CD4-positive, alpha-beta memory T cell (primary cell): ENCODE measurements at regions not wholly inside any gene's neighbourhood (a gene's known extent, or its start where the extent isn't known, plus 50 kb on each side); places are given as distances from the start of the nearest gene placed in this dataset.
"Not testable (repeated sequence)": the region's sequence is repeated elsewhere in the genome, so short reads cannot be mapped to it uniquely, and the experiment has no call there.

Experiments
- CTCF ChIA-PET: fragments of 350-600 bp; sonication (Branson Sonifier 250); formaldehyde crosslinking; loops from one replicate; lab custom pipeline; 2021; ENCODE audit warnings: inconsistent platforms; ENCODE audit not compliant: partially characterized antibody; lab: Charles Lee
- POLR2A ChIA-PET: fragments of 350-600 bp; sonication (Branson Sonifier 250); formaldehyde crosslinking; loops from one replicate; lab custom pipeline; 2021; ENCODE audit not compliant: partially characterized antibody; lab: Charles Lee
- DNase-seq, 5 donors: peaks; one replicate each; pipeline versions ENCODE4 v3.0.0 to v3.0.0-alpha.2; 2020 to 2022; ENCODE audit warnings: mixed read lengths in 1 of 5
- H3K27ac ChIP-seq: one replicate; pipeline ENCODE4 v1.7.0; 2013; ENCODE audit warnings: low read depth, low read length
- H3K27me3 ChIP-seq: 2 replicates; pipeline ENCODE4 v1.7.0; 2013; ENCODE audit warnings: mild to moderate bottlenecking, low read length, moderate library complexity; ENCODE audit not compliant: insufficient read depth
- H3K36me3 ChIP-seq: 2 replicates; pipeline ENCODE4 v1.7.0; 2013; ENCODE audit warnings: mild to moderate bottlenecking, low read length, moderate library complexity; ENCODE audit not compliant: insufficient read depth
- H3K4me1 ChIP-seq: 2 replicates; pipeline ENCODE4 v1.7.0; 2013; ENCODE audit warnings: mild to moderate bottlenecking, low read length, moderate library complexity; ENCODE audit not compliant: insufficient read depth
- H3K4me3 ChIP-seq, 2 donors: one replicate each; pipeline ENCODE4 v1.7.0; 2013; ENCODE audit warnings: low read length in 2 of 2, mild to moderate bottlenecking in 1 of 2
- H3K9me3 ChIP-seq, 2 donors: one replicate each; pipeline ENCODE4 v1.7.0; 2013; ENCODE audit warnings: low read length in 2 of 2, control low read depth in 1 of 2; ENCODE audit not compliant: control insufficient read depth in 1 of 2
- H3K27ac Mint-ChIP-seq, 7 donors: one replicate each; pipeline ENCODE4 v1.8.0; 2020 to 2021; ENCODE audit warnings: mixed read lengths in 7 of 7, mild to moderate bottlenecking in 6 of 7, inconsistent platforms in 3 of 7, moderate library complexity in 3 of 7
- H3K27me3 Mint-ChIP-seq, 2 donors: one replicate each; pipeline ENCODE4 v1.8.0; 2020 to 2021; ENCODE audit warnings: mixed read lengths in 2 of 2
- H3K36me3 Mint-ChIP-seq, 2 donors: one replicate each; pipeline ENCODE4 v1.8.0; 2020 to 2021; ENCODE audit warnings: mixed read lengths in 2 of 2, inconsistent platforms in 1 of 2, mild to moderate bottlenecking in 1 of 2
- H3K4me1 Mint-ChIP-seq, 4 donors: one replicate each; pipeline ENCODE4 v1.8.0; 2020 to 2021; ENCODE audit warnings: mixed read lengths in 4 of 4, mild to moderate bottlenecking in 1 of 4
- H3K4me3 Mint-ChIP-seq, 8 donors: one replicate each; pipeline ENCODE4 v1.8.0; 2020 to 2021; ENCODE audit warnings: mixed read lengths in 8 of 8, mild to moderate bottlenecking in 7 of 8, moderate library complexity in 6 of 8, inconsistent platforms in 3 of 8
- H3K9me3 Mint-ChIP-seq, 8 donors: one replicate each; pipeline ENCODE4 v1.8.0; 2020 to 2021; ENCODE audit warnings: mixed read lengths in 8 of 8, mild to moderate bottlenecking in 5 of 8, inconsistent platforms in 3 of 8, moderate library complexity in 1 of 8
- intact Hi-C: fragments of 100-400 bp; cut with micrococcal nuclease; formaldehyde crosslinking; loops from one replicate; pipeline ENCODE4 v1.15.1; 2023

GRCh38 chr1:106319612-106320011, 736.9 kb upstream of the PRMT6 start:
- no peaks in the 10 kb centered on the region for H3K4me1 ChIP-seq
- CTCF ChIA-PET = no interaction called here
- no peak overlapping the region for H3K4me3 Mint-ChIP-seq
- H3K4me1 Mint-ChIP-seq = no peaks in the 10 kb centered on the region
- no peak overlapping the region for H3K4me3 ChIP-seq
- peaks cover 0 to 31% (median 3%) of the 10 kb centered on the region in 8 donors for H3K9me3 Mint-ChIP-seq
- no peaks in the 10 kb centered on the region for H3K9me3 ChIP-seq
- POLR2A ChIA-PET = no interaction called here
- H3K36me3 ChIP-seq = no peaks in the 10 kb centered on the region
- intact Hi-C loops = no loop called here
- no peaks in the 10 kb centered on the region for H3K27me3 Mint-ChIP-seq
- DNase-seq = no peak
- H3K27ac Mint-ChIP-seq = no peak overlapping the region
- H3K27me3 ChIP-seq = no peaks in the 10 kb centered on the region
- H3K27ac ChIP-seq = no peak overlapping the region
- H3K36me3 Mint-ChIP-seq = no peaks in the 10 kb centered on the region

DNA sequence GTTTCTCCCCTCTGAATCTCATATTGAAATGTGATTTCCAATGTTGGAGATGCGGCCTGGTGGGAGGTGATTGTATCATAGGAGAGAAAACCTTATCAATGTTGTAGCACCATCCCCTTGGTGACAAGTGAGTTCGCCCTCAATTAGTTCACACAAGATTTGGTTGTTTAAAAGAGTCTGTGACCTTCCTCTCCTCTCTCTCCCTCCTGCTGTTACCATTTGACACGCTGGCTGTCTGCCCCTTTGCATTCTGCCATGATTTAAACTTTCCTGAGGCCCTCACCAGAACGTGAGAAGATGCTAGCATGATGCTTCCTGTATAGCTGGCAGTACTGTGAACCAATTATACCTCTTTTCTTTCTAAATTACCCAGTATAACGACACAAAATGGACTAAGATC, 730.9 kb upstream of the PRMT6 start:
- no peaks in the 10 kb centered on the region for H3K9me3 ChIP-seq
- H3K9me3 Mint-ChIP-seq = peaks cover 1 to 14% (median 7%) of the 10 kb centered on the region in 8 donors
- no peak overlapping the region for H3K4me3 ChIP-seq
- no peak for DNase-seq
- no peak overlapping the region for H3K27ac ChIP-seq
- no peaks in the 10 kb centered on the region for H3K36me3 Mint-ChIP-seq
- no peaks in the 10 kb centered on the region for H3K27me3 ChIP-seq
- no peaks in the 10 kb centered on the region for H3K27me3 Mint-ChIP-seq
- POLR2A ChIA-PET = no interaction called here
- H3K4me1 Mint-ChIP-seq = no peaks in the 10 kb centered on the region
- CTCF ChIA-PET = no interaction called here
- intact Hi-C loops = no loop called here
- no peaks in the 10 kb centered on the region for H3K4me1 ChIP-seq
- H3K4me3 Mint-ChIP-seq = no peak overlapping the region
- H3K27ac Mint-ChIP-seq = no peak overlapping the region
- no peaks in the 10 kb centered on the region for H3K36me3 ChIP-seq

DNA sequence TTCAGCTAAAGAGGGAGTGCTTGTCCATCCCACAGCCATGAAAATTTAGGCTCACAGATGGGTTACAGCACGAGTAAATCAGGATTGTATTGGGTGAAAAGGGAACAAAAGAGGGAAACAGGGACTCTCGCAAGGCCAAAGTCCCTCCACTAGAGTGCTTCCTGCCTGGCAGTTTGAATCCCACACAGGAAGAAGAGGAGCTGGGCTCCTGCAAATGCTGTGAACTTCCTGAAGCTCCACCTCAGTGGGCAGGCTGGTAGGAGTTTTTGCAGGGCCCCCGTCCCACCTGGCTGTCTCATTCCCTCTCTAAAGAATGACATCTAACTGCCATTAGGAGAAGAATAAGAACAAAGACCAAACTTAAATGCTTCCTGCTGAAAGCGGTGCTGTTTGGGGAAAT, 712.0 kb upstream of the PRMT6 start:
- ChIA-PET CTCF (no interaction called here), POLR2A (no interaction called here)
- no peaks in the 10 kb centered on the region for H3K36me3 Mint-ChIP-seq
- Histone ChIP-seq H3K36me3 (no peaks in the 10 kb centered on the region), H3K4me3 (no peak overlapping the region), H3K4me1 (no peaks in the 10 kb centered on the region), H3K27me3 (no peaks in the 10 kb centered on the region), H3K27ac (no peak overlapping the region), H3K9me3 (no peaks in the 10 kb centered on the region)
- no peak overlapping the region for H3K27ac Mint-ChIP-seq
- H3K27me3 Mint-ChIP-seq = no peaks in the 10 kb centered on the region
- intact Hi-C loops = no loop called here
- DNase-seq = no peak
- peaks cover 2 to 29% (median 10%) of the 10 kb centered on the region in 8 donors for H3K9me3 Mint-ChIP-seq
- H3K4me1 Mint-ChIP-seq = no peaks in the 10 kb centered on the region
- H3K4me3 Mint-ChIP-seq = no peak overlapping the region

- peaks cover 0 to 12% of the 10 kb centered on the region in 2 donors for H3K9me3 ChIP-seq
- Mint-ChIP-seq H3K27me3 (no peaks in the 10 kb centered on the region), H3K36me3 (no peaks in the 10 kb centered on the region), H3K27ac (no peak overlapping the region), H3K9me3 (peaks cover 5 to 53% (median 43%) of the 10 kb centered on the region in 8 donors), H3K4me3 (no peak overlapping the region), H3K4me1 (no peaks in the 10 kb centered on the region)
- ChIA-PET CTCF (no interaction called here), POLR2A (no interaction called here)
- intact Hi-C loops = no loop called here
- no peaks in the 10 kb centered on the region for H3K4me1 ChIP-seq
- no peaks in the 10 kb centered on the region for H3K27me3 ChIP-seq
- DNase-seq = no peak
- H3K4me3 ChIP-seq = no peak overlapping the region
- no peak overlapping the region for H3K27ac ChIP-seq
- no peaks in the 10 kb centered on the region for H3K36me3 ChIP-seq
These were observed 696.2 kb upstream of the PRMT6 start for GRCh38 chr1:106360252-106360651.

- intact Hi-C loops = no loop called here
- H3K27me3 ChIP-seq = no peaks in the 10 kb centered on the region
- Mint-ChIP-seq H3K9me3 (peaks cover 0 to 17% (median 14%) of the 10 kb centered on the region in 8 donors), H3K27ac (no peak overlapping the region), H3K36me3 (no peaks in the 10 kb centered on the region), H3K4me3 (no peak overlapping the region), H3K27me3 (no peaks in the 10 kb centered on the region), H3K4me1 (no peaks in the 10 kb centered on the region)
- CTCF ChIA-PET = no interaction called here
- no peaks in the 10 kb centered on the region for H3K4me1 ChIP-seq
- no peak overlapping the region for H3K4me3 ChIP-seq
- POLR2A ChIA-PET = no interaction called here
- no peak overlapping the region for H3K27ac ChIP-seq
- DNase-seq = no peak
- no peaks in the 10 kb centered on the region for H3K36me3 ChIP-seq
- no peaks in the 10 kb centered on the region for H3K9me3 ChIP-seq
These were observed 689.7 kb upstream of the PRMT6 start for GRCh38 chr1:106366627-106367319.

DNA sequence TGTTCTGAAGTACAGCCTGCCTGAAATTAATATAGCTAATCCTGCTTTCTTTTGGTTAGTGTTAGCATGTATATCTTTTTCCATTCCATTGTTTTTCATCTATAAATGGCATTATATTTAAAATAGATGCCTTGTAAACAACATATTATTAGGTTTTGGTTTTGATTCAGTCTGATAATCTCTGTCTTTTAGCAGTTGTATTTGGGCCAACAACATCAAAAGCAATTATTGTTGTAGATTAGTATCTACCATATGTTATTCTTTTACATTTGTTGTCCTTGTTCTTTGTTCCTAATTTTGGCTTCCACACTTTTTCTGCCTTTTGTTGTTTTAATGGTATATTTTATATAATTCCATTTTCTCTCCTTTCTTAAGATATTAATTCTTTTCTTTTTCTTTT, 678.2 kb upstream of the PRMT6 start:
- Mint-ChIP-seq H3K36me3 (no peaks in the 10 kb centered on the region), H3K9me3 (peaks cover 1 to 16% (median 9%) of the 10 kb centered on the region in 8 donors), H3K27ac (no peak overlapping the region), H3K4me3 (no peak overlapping the region), H3K4me1 (no peaks in the 10 kb centered on the region), H3K27me3 (no peaks in the 10 kb centered on the region)
- ChIA-PET POLR2A (no interaction called here), CTCF (no interaction called here)
- intact Hi-C loops = no loop called here
- Histone ChIP-seq H3K27me3 (no peaks in the 10 kb centered on the region), H3K27ac (no peak overlapping the region), H3K4me1 (no peaks in the 10 kb centered on the region), H3K9me3 (no peaks in the 10 kb centered on the region), H3K4me3 (no peak overlapping the region), H3K36me3 (no peaks in the 10 kb centered on the region)
- DNase-seq = no peak

DNA sequence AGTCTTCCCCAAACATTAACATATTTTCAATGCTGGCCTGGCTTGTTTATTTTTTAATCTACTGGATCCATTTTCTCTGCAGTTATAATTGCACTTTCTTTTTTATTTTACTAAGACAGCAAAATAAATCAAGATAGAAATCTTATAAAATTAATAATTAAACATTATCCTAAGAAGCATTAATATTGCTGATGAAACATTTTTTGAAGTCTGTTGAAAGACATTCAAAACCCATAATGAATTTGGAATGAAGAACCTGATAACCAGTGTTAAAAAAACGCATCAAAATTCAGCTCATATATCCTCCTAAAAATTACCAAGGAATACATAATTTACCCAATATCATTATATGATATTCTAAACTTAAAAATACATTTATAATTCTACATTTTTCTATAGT, 675.7 kb upstream of the PRMT6 start:
- no peaks in the 10 kb centered on the region for H3K36me3 ChIP-seq
- no peaks in the 10 kb centered on the region for H3K27me3 ChIP-seq
- H3K4me3 Mint-ChIP-seq = no peak overlapping the region
- intact Hi-C loops = no loop called here
- DNase-seq = no peak
- no peak overlapping the region for H3K27ac ChIP-seq
- H3K4me3 ChIP-seq = no peak overlapping the region
- POLR2A ChIA-PET = no interaction called here
- H3K4me1 ChIP-seq = no peaks in the 10 kb centered on the region
- H3K36me3 Mint-ChIP-seq = no peaks in the 10 kb centered on the region
- H3K27ac Mint-ChIP-seq = no peak overlapping the region
- no peaks in the 10 kb centered on the region for H3K9me3 ChIP-seq
- peaks cover 0 to 18% (median 5%) of the 10 kb centered on the region in 8 donors for H3K9me3 Mint-ChIP-seq
- no peaks in the 10 kb centered on the region for H3K27me3 Mint-ChIP-seq
- CTCF ChIA-PET = no interaction called here
- no peaks in the 10 kb centered on the region for H3K4me1 Mint-ChIP-seq

GRCh38 chr1:106389160-106389559, 667.3 kb upstream of the PRMT6 start:
- H3K27me3 Mint-ChIP-seq, DNase-seq, H3K27ac Mint-ChIP-seq, H3K4me1 ChIP-seq, H3K4me1 Mint-ChIP-seq, POLR2A ChIA-PET, H3K4me3 Mint-ChIP-seq, intact Hi-C loops, H3K4me3 ChIP-seq, H3K27ac ChIP-seq, H3K36me3 Mint-ChIP-seq, H3K27me3 ChIP-seq, CTCF ChIA-PET, H3K9me3 ChIP-seq, H3K36me3 ChIP-seq: not testable (repeated sequence)
- peaks cover 0 to 24% (median 14%) of the 10 kb centered on the region in 8 donors for H3K9me3 Mint-ChIP-seq
